ENCODE measurements at regions not wholly inside any gene's neighbourhood (a gene's known extent, or its start where the extent isn't known, plus 50 kb on each side); places are given as distances from the start of the nearest gene placed in this dataset.

DNA sequence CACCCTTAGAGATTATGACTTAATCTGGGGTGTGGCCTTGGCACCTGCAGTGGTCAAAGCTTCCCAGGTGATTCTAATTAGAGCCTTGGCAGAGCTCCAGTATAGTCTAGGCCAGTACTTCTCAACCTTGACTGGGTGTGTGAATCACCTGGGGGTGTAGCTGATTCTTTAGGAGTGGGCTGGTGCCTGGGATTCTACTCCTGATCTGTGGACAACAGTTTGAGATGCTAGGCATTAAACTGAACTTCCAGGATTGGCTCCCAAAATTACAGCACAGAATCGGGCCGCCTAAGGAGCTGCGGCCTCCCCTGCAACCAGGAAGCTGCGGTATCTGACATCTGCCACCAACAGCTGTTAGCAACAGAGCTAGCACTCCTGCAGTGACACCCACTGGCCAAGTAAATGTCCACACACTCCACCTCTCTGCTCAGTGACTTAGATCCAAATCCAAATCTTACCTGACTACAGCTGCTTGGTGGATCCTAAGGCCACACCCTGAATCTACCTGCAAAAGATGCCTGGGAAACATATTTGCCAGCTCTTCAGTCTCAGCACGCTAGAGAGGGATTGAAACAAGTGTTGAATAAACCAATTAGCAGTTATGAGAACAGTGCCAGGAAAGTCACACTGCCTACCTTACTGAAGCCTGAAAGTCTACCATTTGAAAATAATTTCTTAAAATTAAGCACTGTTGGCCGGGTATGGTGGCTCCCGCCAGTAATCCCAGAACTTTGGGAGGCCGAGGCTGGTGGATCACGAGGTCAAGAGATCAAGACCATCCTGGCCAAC lies 126.7 kb downstream of the UNC5CL start:
- Histone ChIP-seq H3K9me3 (ENCODE audit: control insufficient read depth, insufficient read depth, low read depth, low read length) (no peaks in the 10 kb centered on the region), H3K9ac (ENCODE audit: insufficient read depth, low read length) (no peak overlapping the region), H2AFZ (ENCODE audit: low read length) (no peak overlapping the region), H3K4me3 (replicated peaks in 1 of 4; ENCODE audit: control extremely low read depth in 1 of 4, insufficient read depth in 1 of 4, low read depth in 3 of 4, low read length in 4 of 4) (no peak overlapping the region), H3K4me1 (ENCODE audit: control insufficient read depth, extremely low read depth, insufficient read depth, low read length) (no peaks in the 10 kb centered on the region), H3K4me2 (ENCODE audit: extremely low read depth, insufficient read depth, low read length) (no peak overlapping the region), H3K79me2 (ENCODE audit: control insufficient read depth, insufficient read depth, low read length) (no peaks in the 10 kb centered on the region), H3K27me3 (ENCODE audit: control insufficient read depth, insufficient read depth, low read length) (no peaks in the 10 kb centered on the region), H4K20me1 (ENCODE audit: control insufficient read depth, extremely low read depth, insufficient read depth, low read length) (no peaks in the 10 kb centered on the region), H3K36me3 (ENCODE audit: control insufficient read depth, insufficient read depth, low read length) (no peaks in the 10 kb centered on the region), H3K27ac (ENCODE audit: insufficient read depth, low read length) (no peak overlapping the region)
- TF ChIP-seq CTCF (conservative IDR thresholded peaks at IDR 0.05 in 1 of 2, IDR thresholded peaks at IDR 0.05 in 1 of 2; ENCODE audit: low read depth in 1 of 2, low read length in 2 of 2), result peak in 1 of 2 donors; percentile 14
- no peak for TF ChIP-seq EZH2 (IDR thresholded peaks at IDR 0.05; ENCODE audit: low read length, missing control alignments)
- DNase-seq (ENCODE audit: low read depth in 2 of 2), result peak in 1 of 2 donors; percentile 23

GRCh38 chr6:40910260-40910893 lies 128.6 kb downstream of the UNC5CL start:
- no peak overlapping the region for H3K4me2 ChIP-seq (ENCODE audit: extremely low read depth, insufficient read depth, low read length)
- no peak overlapping the region for H3K27ac ChIP-seq (ENCODE audit: insufficient read depth, low read length)
- H4K20me1 ChIP-seq (ENCODE audit: control insufficient read depth, extremely low read depth, insufficient read depth, low read length), result no peaks in the 10 kb centered on the region
- no peak overlapping the region for H3K4me3 ChIP-seq (replicated peaks in 1 of 4; ENCODE audit: control extremely low read depth in 1 of 4, insufficient read depth in 1 of 4, low read depth in 3 of 4, low read length in 4 of 4)
- H3K36me3 ChIP-seq (ENCODE audit: control insufficient read depth, insufficient read depth, low read length), result no peaks in the 10 kb centered on the region
- H3K4me1 ChIP-seq (ENCODE audit: control insufficient read depth, extremely low read depth, insufficient read depth, low read length), result no peaks in the 10 kb centered on the region
- no peaks in the 10 kb centered on the region for H3K79me2 ChIP-seq (ENCODE audit: control insufficient read depth, insufficient read depth, low read length)
- H3K9ac ChIP-seq (ENCODE audit: insufficient read depth, low read length), result no peak overlapping the region
- no peaks in the 10 kb centered on the region for H3K27me3 ChIP-seq (ENCODE audit: control insufficient read depth, insufficient read depth, low read length)
- no peak overlapping the region for H2AFZ ChIP-seq (ENCODE audit: low read length)
- H3K9me3 ChIP-seq (ENCODE audit: control insufficient read depth, insufficient read depth, low read depth, low read length), result no peaks in the 10 kb centered on the region
- DNase-seq (ENCODE audit: low read depth in 2 of 2), result no peak
- TF ChIP-seq CTCF (conservative IDR thresholded peaks at IDR 0.05 in 1 of 2, IDR thresholded peaks at IDR 0.05 in 1 of 2; ENCODE audit: low read depth in 1 of 2, low read length in 2 of 2), result no peak
- TF ChIP-seq EZH2 (IDR thresholded peaks at IDR 0.05; ENCODE audit: low read length, missing control alignments), result no peak

DNA sequence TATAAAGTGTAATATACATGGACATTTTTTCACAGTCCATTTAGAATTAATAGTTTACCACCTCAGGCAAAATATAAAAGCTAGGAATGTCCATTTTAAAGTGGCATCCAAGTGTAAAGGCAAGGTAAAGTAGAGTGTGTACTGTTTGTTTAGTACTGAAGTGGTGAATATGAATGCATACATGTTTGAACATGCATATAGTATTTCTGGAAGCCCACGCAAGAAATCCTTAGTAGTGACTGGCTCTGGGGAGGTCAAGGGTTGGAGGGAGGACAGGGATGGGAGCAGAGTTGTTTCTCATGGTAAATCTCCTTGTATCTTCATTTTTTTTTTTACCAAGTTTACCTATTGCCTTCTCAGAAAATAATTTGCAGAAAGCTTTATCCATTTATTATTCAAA lies 129.2 kb downstream of the UNC5CL start:
- Histone ChIP-seq H3K27ac (ENCODE audit: insufficient read depth, low read length) (no peak overlapping the region), H2AFZ (ENCODE audit: low read length) (no peak overlapping the region), H3K36me3 (ENCODE audit: control insufficient read depth, insufficient read depth, low read length) (no peaks in the 10 kb centered on the region), H3K4me1 (ENCODE audit: control insufficient read depth, extremely low read depth, insufficient read depth, low read length) (no peaks in the 10 kb centered on the region), H3K9ac (ENCODE audit: insufficient read depth, low read length) (no peak overlapping the region), H3K4me3 (replicated peaks in 1 of 4; ENCODE audit: control extremely low read depth in 1 of 4, insufficient read depth in 1 of 4, low read depth in 3 of 4, low read length in 4 of 4) (no peak overlapping the region), H3K4me2 (ENCODE audit: extremely low read depth, insufficient read depth, low read length) (no peak overlapping the region), H3K27me3 (ENCODE audit: control insufficient read depth, insufficient read depth, low read length) (no peaks in the 10 kb centered on the region), H3K79me2 (ENCODE audit: control insufficient read depth, insufficient read depth, low read length) (no peaks in the 10 kb centered on the region), H3K9me3 (ENCODE audit: control insufficient read depth, insufficient read depth, low read depth, low read length) (no peaks in the 10 kb centered on the region), H4K20me1 (ENCODE audit: control insufficient read depth, extremely low read depth, insufficient read depth, low read length) (no peaks in the 10 kb centered on the region)
- no peak for DNase-seq (ENCODE audit: low read depth in 2 of 2)
- no peak for TF ChIP-seq EZH2 (IDR thresholded peaks at IDR 0.05; ENCODE audit: low read length, missing control alignments)
- no peak for TF ChIP-seq CTCF (conservative IDR thresholded peaks at IDR 0.05 in 1 of 2, IDR thresholded peaks at IDR 0.05 in 1 of 2; ENCODE audit: low read depth in 1 of 2, low read length in 2 of 2)

All from fibroblast of lung (primary cell).